ENCODE measurements at regions not wholly inside any gene's neighbourhood (a gene's known extent, or its start where the extent isn't known, plus 50 kb on each side); places are given as distances from the start of the nearest gene placed in this dataset.

GRCh38 chr10:8913720-8914119 is 859.2 kb downstream of the GATA3 start:
- TF ChIP-seq, protein P1, sequence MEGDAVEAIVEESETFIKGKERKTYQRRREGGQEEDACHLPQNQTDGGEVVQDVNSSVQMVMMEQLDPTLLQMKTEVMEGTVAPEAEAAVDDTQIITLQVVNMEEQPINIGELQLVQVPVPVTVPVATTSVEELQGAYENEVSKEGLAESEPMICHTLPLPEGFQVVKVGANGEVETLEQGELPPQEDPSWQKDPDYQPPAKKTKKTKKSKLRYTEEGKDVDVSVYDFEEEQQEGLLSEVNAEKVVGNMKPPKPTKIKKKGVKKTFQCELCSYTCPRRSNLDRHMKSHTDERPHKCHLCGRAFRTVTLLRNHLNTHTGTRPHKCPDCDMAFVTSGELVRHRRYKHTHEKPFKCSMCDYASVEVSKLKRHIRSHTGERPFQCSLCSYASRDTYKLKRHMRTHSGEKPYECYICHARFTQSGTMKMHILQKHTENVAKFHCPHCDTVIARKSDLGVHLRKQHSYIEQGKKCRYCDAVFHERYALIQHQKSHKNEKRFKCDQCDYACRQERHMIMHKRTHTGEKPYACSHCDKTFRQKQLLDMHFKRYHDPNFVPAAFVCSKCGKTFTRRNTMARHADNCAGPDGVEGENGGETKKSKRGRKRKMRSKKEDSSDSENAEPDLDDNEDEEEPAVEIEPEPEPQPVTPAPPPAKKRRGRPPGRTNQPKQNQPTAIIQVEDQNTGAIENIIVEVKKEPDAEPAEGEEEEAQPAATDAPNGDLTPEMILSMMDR (IDR thresholded peaks at IDR 0.05): no peak
- TF ChIP-seq BHLHE40 (IDR thresholded peaks at IDR 0.05; ENCODE audit: low read depth, low read length) (no peak), KDM5A (IDR thresholded peaks at IDR 0.05) (no peak), POLR2AphosphoS2 (conservative IDR thresholded peaks at IDR 0.05; ENCODE audit: low read length) (no peak), FOXS1 (CRISPR knock-in tag; IDR thresholded peaks at IDR 0.05) (no peak), EP300 (IDR thresholded peaks at IDR 0.05) (no peak), RAD21 (conservative IDR thresholded peaks at IDR 0.05 in 1 of 2, IDR thresholded peaks at IDR 0.05 in 1 of 2) (no peak), GATA3 (IDR thresholded peaks at IDR 0.05; ENCODE audit: borderline replicate concordance) (no peak), NFE2L2 (conservative IDR thresholded peaks at IDR 0.05; ENCODE audit: low read length) (no peak), MYC (IDR thresholded peaks at IDR 0.05; ENCODE audit: borderline replicate concordance, low read length) (no peak), REST (IDR thresholded peaks at IDR 0.05) (no peak), POLR2A (IDR thresholded peaks at IDR 0.05; ENCODE audit: low read length) (no peak)
- TF ChIP-seq, protein P2, sequence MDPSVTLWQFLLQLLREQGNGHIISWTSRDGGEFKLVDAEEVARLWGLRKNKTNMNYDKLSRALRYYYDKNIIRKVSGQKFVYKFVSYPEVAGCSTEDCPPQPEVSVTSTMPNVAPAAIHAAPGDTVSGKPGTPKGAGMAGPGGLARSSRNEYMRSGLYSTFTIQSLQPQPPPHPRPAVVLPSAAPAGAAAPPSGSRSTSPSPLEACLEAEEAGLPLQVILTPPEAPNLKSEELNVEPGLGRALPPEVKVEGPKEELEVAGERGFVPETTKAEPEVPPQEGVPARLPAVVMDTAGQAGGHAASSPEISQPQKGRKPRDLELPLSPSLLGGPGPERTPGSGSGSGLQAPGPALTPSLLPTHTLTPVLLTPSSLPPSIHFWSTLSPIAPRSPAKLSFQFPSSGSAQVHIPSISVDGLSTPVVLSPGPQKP (IDR thresholded peaks at IDR 0.05; ENCODE audit: low read depth, low read length): no peak
- TF ChIP-seq, protein P3, sequence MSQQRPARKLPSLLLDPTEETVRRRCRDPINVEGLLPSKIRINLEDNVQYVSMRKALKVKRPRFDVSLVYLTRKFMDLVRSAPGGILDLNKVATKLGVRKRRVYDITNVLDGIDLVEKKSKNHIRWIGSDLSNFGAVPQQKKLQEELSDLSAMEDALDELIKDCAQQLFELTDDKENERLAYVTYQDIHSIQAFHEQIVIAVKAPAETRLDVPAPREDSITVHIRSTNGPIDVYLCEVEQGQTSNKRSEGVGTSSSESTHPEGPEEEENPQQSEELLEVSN (IDR thresholded peaks at IDR 0.05; ENCODE audit: borderline replicate concordance, low read depth): no peak
